HEK293T (cell line): ENCODE measurements at regions not wholly inside any gene's neighbourhood (a gene's known extent, or its start where the extent isn't known, plus 50 kb on each side); places are given as distances from the start of the nearest gene placed in this dataset.

Experiments
- FOXK2 ChIP-seq: fragments of 450-650 bp; IDR thresholded peaks from 2 replicates; pipeline ENCODE4 v1.6.1; 2016; ENCODE audit warnings: mild to moderate bottlenecking
- FOXM1 ChIP-seq: fragments of 450-650 bp; IDR thresholded peaks from 2 replicates; pipeline ENCODE4 v1.6.1; 2017; ENCODE audit warnings: mild to moderate bottlenecking, borderline replicate concordance

GRCh38 chr5:24232041-24232440 is 412.7 kb downstream of the CDH10 start:
- TF ChIP-seq FOXK2, result no peak
- no peak for TF ChIP-seq FOXM1
